ENCODE measurements at regions not wholly inside any gene's neighbourhood (a gene's known extent, or its start where the extent isn't known, plus 50 kb on each side); places are given as distances from the start of the nearest gene placed in this dataset.

DNA sequence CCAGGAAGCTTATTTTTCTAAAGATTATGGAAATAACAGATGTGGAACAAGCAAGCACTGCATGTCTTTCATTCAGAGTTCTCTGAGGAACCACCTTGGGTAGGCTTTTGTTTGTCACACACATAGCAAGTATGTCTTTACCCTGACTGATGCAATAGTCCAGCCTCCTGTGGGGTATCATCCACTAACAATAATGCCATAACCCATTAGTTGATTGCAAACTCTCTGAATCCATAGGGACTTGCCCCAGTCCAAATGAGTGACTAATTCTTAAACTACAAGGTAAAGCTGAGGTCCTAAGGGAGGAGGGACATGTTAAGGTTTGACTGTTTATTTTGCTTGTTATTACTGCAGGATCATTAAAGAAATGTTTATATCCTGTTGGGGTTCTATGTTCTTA is 151.4 kb upstream of the PRPS1L1 start:
- H3K4me2 ChIP-seq (ENCODE audit: low read length), result peak overlapping the region; percentile 79
- no peaks in the 10 kb centered on the region for H3K9me2 ChIP-seq (replicated peaks; ENCODE audit: low read length)
- H4K20me1 ChIP-seq (ENCODE audit: low read length), result no peaks in the 10 kb centered on the region
- no peaks in the 10 kb centered on the region for H3K27me3 ChIP-seq (ENCODE audit: low read length)
- ChIA-PET POLR2A (ENCODE audit: unreplicated experiment) (no interaction called here), CTCF (interaction anchor here (0.6 to 0.9 kb wide), 2 partner anchors 54 to 58 kb away, joined by 3 to 5 read pairs; no protein-coding TSS in a partner anchor)
- no peak for TF ChIP-seq EZH2phosphoT487 (IDR thresholded peaks at IDR 0.05; ENCODE audit: borderline replicate concordance, low read length)
- no peak for TF ChIP-seq EZH2 (IDR thresholded peaks at IDR 0.05; ENCODE audit: low read length, unreplicated experiment)
- TF ChIP-seq, protein P1, sequence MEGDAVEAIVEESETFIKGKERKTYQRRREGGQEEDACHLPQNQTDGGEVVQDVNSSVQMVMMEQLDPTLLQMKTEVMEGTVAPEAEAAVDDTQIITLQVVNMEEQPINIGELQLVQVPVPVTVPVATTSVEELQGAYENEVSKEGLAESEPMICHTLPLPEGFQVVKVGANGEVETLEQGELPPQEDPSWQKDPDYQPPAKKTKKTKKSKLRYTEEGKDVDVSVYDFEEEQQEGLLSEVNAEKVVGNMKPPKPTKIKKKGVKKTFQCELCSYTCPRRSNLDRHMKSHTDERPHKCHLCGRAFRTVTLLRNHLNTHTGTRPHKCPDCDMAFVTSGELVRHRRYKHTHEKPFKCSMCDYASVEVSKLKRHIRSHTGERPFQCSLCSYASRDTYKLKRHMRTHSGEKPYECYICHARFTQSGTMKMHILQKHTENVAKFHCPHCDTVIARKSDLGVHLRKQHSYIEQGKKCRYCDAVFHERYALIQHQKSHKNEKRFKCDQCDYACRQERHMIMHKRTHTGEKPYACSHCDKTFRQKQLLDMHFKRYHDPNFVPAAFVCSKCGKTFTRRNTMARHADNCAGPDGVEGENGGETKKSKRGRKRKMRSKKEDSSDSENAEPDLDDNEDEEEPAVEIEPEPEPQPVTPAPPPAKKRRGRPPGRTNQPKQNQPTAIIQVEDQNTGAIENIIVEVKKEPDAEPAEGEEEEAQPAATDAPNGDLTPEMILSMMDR (conservative IDR thresholded peaks at IDR 0.05; ENCODE audit: low read depth, low read length), result no peak
- peaks cover 54% of the 10 kb centered on the region for H3K4me1 ChIP-seq (ENCODE audit: insufficient read depth, low read length)
- H3K9ac ChIP-seq (ENCODE audit: low read length), result peak overlapping the region; percentile 66
- no peaks in the 10 kb centered on the region for H3K36me3 ChIP-seq (ENCODE audit: low read depth, low read length)
- intact Hi-C loops (cut with micrococcal nuclease), result loop anchor here (1.0 to 5.0 kb wide), 9 partner anchors 30 to 498 kb away; no protein-coding TSS in a partner anchor
- ATAC-seq (peak; percentile 28), DNase-seq (peak; percentile 67)
- no peaks in the 10 kb centered on the region for H3F3A ChIP-seq (ENCODE audit: low read length, unreplicated experiment)
- BruUV-seq (replicated peaks), result no TSS peak
- peak overlapping the region; percentile 99 for H3K27ac ChIP-seq (ENCODE audit: low read length)
- no peaks in the 10 kb centered on the region for H3K79me2 ChIP-seq (ENCODE audit: low read length)
- no peak overlapping the region for H2AFZ ChIP-seq (ENCODE audit: low read length)
- H3K4me3 ChIP-seq (ENCODE audit: low read length), result peak overlapping the region; percentile 38
- no peaks in the 10 kb centered on the region for H3K9me3 ChIP-seq (ENCODE audit: low read length)

DNA sequence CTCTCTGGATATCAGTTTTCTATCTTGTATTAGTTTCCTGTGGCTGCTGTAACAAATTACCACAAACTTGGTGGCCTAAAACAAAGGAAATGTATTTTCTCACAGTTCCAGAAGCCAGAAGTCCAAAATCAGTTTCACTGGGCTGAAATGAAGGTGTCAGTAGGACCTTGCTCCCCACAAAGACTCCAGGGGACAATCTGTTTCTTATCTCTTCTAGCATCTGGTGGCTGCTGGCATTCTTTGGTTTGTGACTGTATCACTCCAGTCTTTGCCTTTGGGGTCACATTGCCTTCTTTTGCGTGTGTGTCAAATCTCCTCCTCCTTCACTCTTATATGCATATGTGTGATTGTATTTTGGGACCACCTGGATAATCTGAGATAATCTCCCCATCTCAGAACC is 153.0 kb upstream of the PRPS1L1 start:
- no peaks in the 10 kb centered on the region for H3K79me2 ChIP-seq (ENCODE audit: low read length)
- no peak overlapping the region for H2AFZ ChIP-seq (ENCODE audit: low read length)
- no peaks in the 10 kb centered on the region for H3K27me3 ChIP-seq (ENCODE audit: low read length)
- DNase-seq (no peak), ATAC-seq (no peak)
- H3K9me2 ChIP-seq (replicated peaks; ENCODE audit: low read length), result no peaks in the 10 kb centered on the region
- H3F3A ChIP-seq (ENCODE audit: low read length, unreplicated experiment), result no peaks in the 10 kb centered on the region
- H3K27ac ChIP-seq (ENCODE audit: low read length), result no peak overlapping the region
- ChIA-PET CTCF (no interaction called here), POLR2A (ENCODE audit: unreplicated experiment) (no interaction called here)
- no TSS peak for BruUV-seq (replicated peaks)
- no peak overlapping the region for H3K9ac ChIP-seq (ENCODE audit: low read length)
- no peaks in the 10 kb centered on the region for H4K20me1 ChIP-seq (ENCODE audit: low read length)
- H3K36me3 ChIP-seq (ENCODE audit: low read depth, low read length), result no peaks in the 10 kb centered on the region
- H3K4me3 ChIP-seq (ENCODE audit: low read length), result no peak overlapping the region
- intact Hi-C loops (cut with micrococcal nuclease), result no loop called here
- peaks cover 53% of the 10 kb centered on the region for H3K4me1 ChIP-seq (ENCODE audit: insufficient read depth, low read length)
- TF ChIP-seq EZH2phosphoT487 (IDR thresholded peaks at IDR 0.05; ENCODE audit: borderline replicate concordance, low read length), result no peak
- no peak for TF ChIP-seq EZH2 (IDR thresholded peaks at IDR 0.05; ENCODE audit: low read length, unreplicated experiment)
- TF ChIP-seq, protein P1 (conservative IDR thresholded peaks at IDR 0.05; ENCODE audit: low read depth, low read length), result no peak
- no peaks in the 10 kb centered on the region for H3K9me3 ChIP-seq (ENCODE audit: low read length)
- H3K4me2 ChIP-seq (ENCODE audit: low read length), result no peak overlapping the region

DNA sequence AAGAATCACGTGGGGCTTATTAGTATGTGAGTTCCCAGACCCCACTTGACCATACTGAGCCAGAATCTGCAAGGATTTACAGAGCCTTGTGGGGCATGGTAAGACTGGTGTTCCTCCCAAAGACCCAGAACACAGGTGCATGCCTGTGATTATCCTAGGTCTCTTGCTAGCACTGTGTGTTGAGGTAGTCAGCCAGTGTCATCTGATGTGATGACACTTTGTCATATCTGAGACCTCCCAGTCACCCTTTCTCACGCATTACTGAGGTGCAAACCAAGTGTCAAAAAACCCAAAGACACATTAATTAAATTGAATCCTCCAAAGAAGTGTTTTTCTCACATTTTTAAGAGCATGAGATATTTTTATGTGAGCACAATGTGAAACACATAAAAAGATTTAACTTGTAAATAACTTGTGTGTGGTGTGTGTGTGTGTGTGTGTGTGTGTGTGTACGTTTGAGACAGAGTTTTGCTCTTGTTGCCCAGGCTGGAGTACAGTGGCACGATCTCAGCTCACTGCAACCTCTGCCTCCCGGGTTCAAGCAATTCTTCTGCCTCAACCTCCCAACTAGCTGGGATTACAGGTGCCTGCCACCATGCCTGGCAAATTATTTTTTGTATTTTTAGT is 162.0 kb upstream of the PRPS1L1 start:
- H3K79me2 ChIP-seq (ENCODE audit: low read length), result no peaks in the 10 kb centered on the region
- no peak overlapping the region for H2AFZ ChIP-seq (ENCODE audit: low read length)
- H3F3A ChIP-seq (ENCODE audit: low read length, unreplicated experiment), result no peaks in the 10 kb centered on the region
- H3K27ac ChIP-seq (ENCODE audit: low read length), result no peak overlapping the region
- no peaks in the 10 kb centered on the region for H3K27me3 ChIP-seq (ENCODE audit: low read length)
- no peak overlapping the region for H3K4me2 ChIP-seq (ENCODE audit: low read length)
- POLR2A ChIA-PET (ENCODE audit: unreplicated experiment), result no interaction called here
- H3K9ac ChIP-seq (ENCODE audit: low read length), result no peak overlapping the region
- CTCF ChIA-PET, result no interaction called here
- BruUV-seq (replicated peaks), result no TSS peak
- H4K20me1 ChIP-seq (ENCODE audit: low read length), result no peaks in the 10 kb centered on the region
- TF ChIP-seq EZH2phosphoT487 (IDR thresholded peaks at IDR 0.05; ENCODE audit: borderline replicate concordance, low read length), result no peak
- TF ChIP-seq, protein P1 (conservative IDR thresholded peaks at IDR 0.05; ENCODE audit: low read depth, low read length), result no peak
- no peak for TF ChIP-seq EZH2 (IDR thresholded peaks at IDR 0.05; ENCODE audit: low read length, unreplicated experiment)
- H3K4me1 ChIP-seq (ENCODE audit: insufficient read depth, low read length), result no peaks in the 10 kb centered on the region
- H3K36me3 ChIP-seq (ENCODE audit: low read depth, low read length), result no peaks in the 10 kb centered on the region
- H3K9me3 ChIP-seq (ENCODE audit: low read length), result no peaks in the 10 kb centered on the region
- H3K9me2 ChIP-seq (replicated peaks; ENCODE audit: low read length), result no peaks in the 10 kb centered on the region
- DNase-seq (no peak), ATAC-seq (no peak)
- no peak overlapping the region for H3K4me3 ChIP-seq (ENCODE audit: low read length)
- intact Hi-C loops (cut with micrococcal nuclease), result no loop called here
